GM23338 (cell line): ENCODE measurements at regions not wholly inside any gene's neighbourhood (a gene's known extent, or its start where the extent isn't known, plus 50 kb on each side); places are given as distances from the start of the nearest gene placed in this dataset.

Source experiments
- ATAC-seq: fragments of 200-7000 bp; cut with Tn5 transposase; 3 replicates; pipeline ENCODE4 v1.9.1; 2020
- DNase-seq: peaks from one replicate; pipeline ENCODE4 v3.0.0-alpha.2; 2015; ENCODE audit warnings: low spot score
- H2AFZ ChIP-seq: fragments of 200-600 bp; sonication (generic); 2 replicates; pipeline ENCODE4 v1.8.0; 2016; ENCODE audit warnings: antibody characterized with exemption, mild to moderate bottlenecking, moderate library complexity
- H3F3A ChIP-seq: fragments of 200-600 bp; sonication (generic); replicated peaks from 2 replicates; pipeline ENCODE4 v1.8.0; 2017; ENCODE audit warnings: antibody characterized with exemption, mixed run types, low read depth
- H3K27ac ChIP-seq: fragments of 200-600 bp; sonication (generic); 2 replicates; pipeline ENCODE4 v1.6.1; 2016; ENCODE audit warnings: low read depth
- H3K27me3 ChIP-seq: fragments of 200-600 bp; sonication (generic); 2 replicates; pipeline ENCODE4 v1.8.0; 2016; ENCODE audit warnings: mild to moderate bottlenecking, mixed run types, moderate library complexity; ENCODE audit not compliant: insufficient read depth
- H3K36me3 ChIP-seq: fragments of 200-600 bp; sonication (generic); 2 replicates; pipeline ENCODE4 v1.8.0; 2016; ENCODE audit warnings: mild to moderate bottlenecking; ENCODE audit not compliant: insufficient read depth
- H3K4me1 ChIP-seq: fragments of 200-600 bp; sonication (generic); 2 replicates; pipeline ENCODE4 v1.8.0; 2016; ENCODE audit warnings: mild to moderate bottlenecking, moderate library complexity; ENCODE audit not compliant: insufficient read depth
- H3K4me2 ChIP-seq: fragments of 200-600 bp; sonication (generic); 2 replicates; pipeline ENCODE4 v1.7.1; 2017; ENCODE audit warnings: mixed run types
- H3K4me3 ChIP-seq: fragments of 200-600 bp; sonication (generic); 2 replicates; pipeline ENCODE4 v1.6.1; 2016; ENCODE audit warnings: mixed run types
- H3K79me2 ChIP-seq: fragments of 200-600 bp; sonication (generic); replicated peaks from 2 replicates; pipeline ENCODE4 v1.8.0; 2017; ENCODE audit warnings: mild to moderate bottlenecking; ENCODE audit not compliant: insufficient read depth
- H3K9me2 ChIP-seq: fragments of 200-600 bp; sonication (generic); 2 replicates; pipeline ENCODE4 v1.8.0; 2017; ENCODE audit not compliant: insufficient read depth
- H4K20me1 ChIP-seq: fragments of 200-600 bp; sonication (generic); replicated peaks from 2 replicates; pipeline ENCODE4 v1.8.0; 2017; ENCODE audit warnings: mild to moderate bottlenecking; ENCODE audit not compliant: insufficient read depth
- H3K27ac Mint-ChIP-seq: 2 replicates; pipeline ENCODE4 v1.8.0; 2020; ENCODE audit warnings: inconsistent platforms, mild to moderate bottlenecking, moderate library complexity, mixed read lengths
- H3K27me3 Mint-ChIP-seq: 3 replicates; pipeline ENCODE4 v1.8.0; 2022; ENCODE audit warnings: low read depth, mild to moderate bottlenecking, moderate library complexity, mixed read lengths, inconsistent platforms; ENCODE audit not compliant: insufficient read depth, poor library complexity
- H3K36me3 Mint-ChIP-seq: 3 replicates; pipeline ENCODE4 v1.8.0; 2021; ENCODE audit warnings: low read depth, mild to moderate bottlenecking, inconsistent platforms, moderate library complexity, mixed read lengths
- H3K4me1 Mint-ChIP-seq: 3 replicates; pipeline ENCODE4 v1.8.0; 2020; ENCODE audit warnings: mild to moderate bottlenecking, inconsistent platforms, mixed read lengths
- H3K4me3 Mint-ChIP-seq: 3 replicates; pipeline ENCODE4 v1.8.0; 2021; ENCODE audit warnings: moderate library complexity, mild to moderate bottlenecking, inconsistent platforms, mixed read lengths
- H3K9me3 Mint-ChIP-seq: 3 replicates; pipeline ENCODE4 v1.8.0; 2020; ENCODE audit warnings: moderate library complexity, mild to moderate bottlenecking, inconsistent platforms, mixed read lengths
- CTCF ChIP-seq, 2 experiments: fragments of 200-600 bp in 1 of 2; sonication (generic) in 1 of 2; conservative IDR thresholded peaks; 2 replicates each; pipeline versions ENCODE4 v1.5.1 to v1.6.1; 2016 to 2017; ENCODE audit warnings: antibody characterized with exemption in 2 of 2, low read depth in 2 of 2, mild to moderate bottlenecking in 2 of 2, moderate library complexity in 1 of 2
- EZH2 ChIP-seq: fragments of 200-600 bp; sonication (generic); IDR thresholded peaks from one replicate; pipeline ENCODE4 v1.8.0; 2017; ENCODE audit warnings: antibody characterized with exemption, mild to moderate bottlenecking, low read depth; ENCODE audit not compliant: unreplicated experiment
- NANOG ChIP-seq: IDR thresholded peaks from 2 replicates; pipeline ENCODE4 v1.6.1; 2016; ENCODE audit warnings: antibody characterized with exemption, borderline replicate concordance
- POLR2AphosphoS5 ChIP-seq: IDR thresholded peaks from 2 replicates; pipeline ENCODE4 v1.6.1; 2016; ENCODE audit warnings: antibody characterized with exemption, low read depth
- REST ChIP-seq: IDR thresholded peaks from one replicate; pipeline ENCODE4 v1.6.1; 2018; ENCODE audit warnings: antibody characterized with exemption; ENCODE audit not compliant: unreplicated experiment
- STAT1 ChIP-seq: IDR thresholded peaks from one replicate; pipeline ENCODE4 v1.6.1; 2016; ENCODE audit warnings: antibody characterized with exemption; ENCODE audit not compliant: unreplicated experiment
- ZNF114 ChIP-seq: fragments of 250-450 bp; sonication (Bioruptor Pico); IDR thresholded peaks from 2 replicates; pipeline ENCODE4 v1.5.0; 2020; ENCODE audit warnings: mild to moderate bottlenecking, moderate library complexity
- ZNF331 ChIP-seq: fragments of 250-450 bp; sonication (Bioruptor Pico); IDR thresholded peaks from 2 replicates; pipeline ENCODE4 v1.5.0; 2020; ENCODE audit warnings: low read depth, mild to moderate bottlenecking, moderate library complexity

GRCh38 chr14:46245276-46245675, 406.3 kb downstream of the RPL10L start (continued):
- no peak for TF ChIP-seq EZH2
- TF ChIP-seq ZNF114 (CRISPR knock-in tag) = no peak
- no peak for TF ChIP-seq STAT1

- H3K27me3 Mint-ChIP-seq = no peaks in the 10 kb centered on the region
- no peak overlapping the region for H3K27ac Mint-ChIP-seq
- H3K36me3 ChIP-seq = no peaks in the 10 kb centered on the region
- TF ChIP-seq POLR2AphosphoS5 (no peak), REST (no peak)
- H3K27me3 ChIP-seq = no peaks in the 10 kb centered on the region
- H3K9me2 ChIP-seq = no peaks in the 10 kb centered on the region
- H2AFZ ChIP-seq = no peak overlapping the region
- H3K4me2 ChIP-seq = no peak overlapping the region
- H3K4me1 ChIP-seq = no peaks in the 10 kb centered on the region
- DNase-seq (no peak), ATAC-seq (no peak)
- H3K36me3 Mint-ChIP-seq = no peaks in the 10 kb centered on the region
- H3F3A ChIP-seq = no peaks in the 10 kb centered on the region
- no peak overlapping the region for H3K27ac ChIP-seq
- no peaks in the 10 kb centered on the region for H3K9me3 Mint-ChIP-seq
- H3K79me2 ChIP-seq = no peaks in the 10 kb centered on the region
- 0 out of 3 replicates have a peak, but pooled peaks cover 2% of the 10 kb centered on the region for H3K4me1 Mint-ChIP-seq
- no peak overlapping the region for H3K4me3 Mint-ChIP-seq
- H3K4me3 ChIP-seq = no peak overlapping the region
- H4K20me1 ChIP-seq = no peaks in the 10 kb centered on the region
Measured at GRCh38 chr14:46233786-46234185, 417.8 kb downstream of the RPL10L start.

- H3K4me1 Mint-ChIP-seq = 0 out of 3 replicates have a peak, but pooled peaks cover 2% of the 10 kb centered on the region
- ATAC-seq = no peak
Measured at GRCh38 chr14:46230540-46230939, 421.0 kb downstream of the RPL10L start.

GRCh38 chr14:46215801-46216200, 435.8 kb downstream of the RPL10L start:
- DNase-seq (no peak), ATAC-seq (no peak)
- H3K4me1 Mint-ChIP-seq = no peaks in the 10 kb centered on the region
- Histone ChIP-seq H3K4me3 (no peak overlapping the region), H3K36me3 (no peaks in the 10 kb centered on the region), H3F3A (no peaks in the 10 kb centered on the region), H3K79me2 (no peaks in the 10 kb centered on the region), H2AFZ (no peak overlapping the region), H3K4me2 (no peak overlapping the region), H3K9me2 (no peaks in the 10 kb centered on the region), H3K27ac (no peak overlapping the region), H4K20me1 (no peaks in the 10 kb centered on the region), H3K27me3 (no peaks in the 10 kb centered on the region), H3K4me1 (no peaks in the 10 kb centered on the region)
- no peaks in the 10 kb centered on the region for H3K27me3 Mint-ChIP-seq
- H3K27ac Mint-ChIP-seq = no peak overlapping the region
- no peaks in the 10 kb centered on the region for H3K9me3 Mint-ChIP-seq
- H3K36me3 Mint-ChIP-seq = no peaks in the 10 kb centered on the region
- no peak overlapping the region for H3K4me3 Mint-ChIP-seq
- no peak for TF ChIP-seq POLR2AphosphoS5
- no peak for TF ChIP-seq NANOG
- no peak for TF ChIP-seq CTCF (conservative IDR thresholded peaks at IDR 0.05; ENCODE audit: low read depth in 2 of 2)
- TF ChIP-seq ZNF331 (CRISPR knock-in tag) = no peak

More at GRCh38 chr14:46230540-46230939, 421.0 kb downstream of the RPL10L start:
- H3K4me2 ChIP-seq = no peak overlapping the region
- DNase-seq = no peak
- no peaks in the 10 kb centered on the region; the same call in 2 of the 3 replicates for H3K9me3 Mint-ChIP-seq
- no peaks in the 10 kb centered on the region for H3K9me2 ChIP-seq
- no peaks in the 10 kb centered on the region for H3K27me3 Mint-ChIP-seq
- no peak overlapping the region for H3K27ac Mint-ChIP-seq
- H3K27ac ChIP-seq = no peak overlapping the region
- no peaks in the 10 kb centered on the region for H3K4me1 ChIP-seq
- no peak for TF ChIP-seq ZNF114 (CRISPR knock-in tag)
- no peaks in the 10 kb centered on the region for H4K20me1 ChIP-seq
- no peak overlapping the region for H2AFZ ChIP-seq
- no peaks in the 10 kb centered on the region for H3F3A ChIP-seq
- H3K36me3 Mint-ChIP-seq = no peaks in the 10 kb centered on the region
- H3K27me3 ChIP-seq = no peaks in the 10 kb centered on the region
- H3K4me3 Mint-ChIP-seq = no peak overlapping the region
- H3K36me3 ChIP-seq = no peaks in the 10 kb centered on the region
- no peaks in the 10 kb centered on the region for H3K79me2 ChIP-seq
- no peak overlapping the region for H3K4me3 ChIP-seq
